ENCODE measurements at regions not wholly inside any gene's neighbourhood (a gene's known extent, or its start where the extent isn't known, plus 50 kb on each side); places are given as distances from the start of the nearest gene placed in this dataset.

- CTCF ChIA-PET, result no interaction called here
- no peaks in the 10 kb centered on the region for H3K27me3 Mint-ChIP-seq (ENCODE audit: low read depth)
- H3K9me3 Mint-ChIP-seq, result 0 out of 2 replicates have a peak, but pooled peaks cover 10% of the 10 kb centered on the region
- H3K4me1 Mint-ChIP-seq, result no peaks in the 10 kb centered on the region
- no peak for TF ChIP-seq SMAD3 (CRISPR knock-in tag; IDR thresholded peaks at IDR 0.05; ENCODE audit: borderline replicate concordance)
- no peak for TF ChIP-seq ATF1 (CRISPR knock-in tag; IDR thresholded peaks at IDR 0.05)
- TF ChIP-seq STAT6 (CRISPR knock-in tag; conservative IDR thresholded peaks at IDR 0.05; ENCODE audit: low read depth), result no peak
- no peak for TF ChIP-seq IRF1 (CRISPR knock-in tag; IDR thresholded peaks at IDR 0.05)
- TF ChIP-seq, protein P1, sequence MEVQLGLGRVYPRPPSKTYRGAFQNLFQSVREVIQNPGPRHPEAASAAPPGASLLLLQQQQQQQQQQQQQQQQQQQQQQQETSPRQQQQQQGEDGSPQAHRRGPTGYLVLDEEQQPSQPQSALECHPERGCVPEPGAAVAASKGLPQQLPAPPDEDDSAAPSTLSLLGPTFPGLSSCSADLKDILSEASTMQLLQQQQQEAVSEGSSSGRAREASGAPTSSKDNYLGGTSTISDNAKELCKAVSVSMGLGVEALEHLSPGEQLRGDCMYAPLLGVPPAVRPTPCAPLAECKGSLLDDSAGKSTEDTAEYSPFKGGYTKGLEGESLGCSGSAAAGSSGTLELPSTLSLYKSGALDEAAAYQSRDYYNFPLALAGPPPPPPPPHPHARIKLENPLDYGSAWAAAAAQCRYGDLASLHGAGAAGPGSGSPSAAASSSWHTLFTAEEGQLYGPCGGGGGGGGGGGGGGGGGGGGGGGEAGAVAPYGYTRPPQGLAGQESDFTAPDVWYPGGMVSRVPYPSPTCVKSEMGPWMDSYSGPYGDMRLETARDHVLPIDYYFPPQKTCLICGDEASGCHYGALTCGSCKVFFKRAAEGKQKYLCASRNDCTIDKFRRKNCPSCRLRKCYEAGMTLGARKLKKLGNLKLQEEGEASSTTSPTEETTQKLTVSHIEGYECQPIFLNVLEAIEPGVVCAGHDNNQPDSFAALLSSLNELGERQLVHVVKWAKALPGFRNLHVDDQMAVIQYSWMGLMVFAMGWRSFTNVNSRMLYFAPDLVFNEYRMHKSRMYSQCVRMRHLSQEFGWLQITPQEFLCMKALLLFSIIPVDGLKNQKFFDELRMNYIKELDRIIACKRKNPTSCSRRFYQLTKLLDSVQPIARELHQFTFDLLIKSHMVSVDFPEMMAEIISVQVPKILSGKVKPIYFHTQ (CRISPR knock-in tag; IDR thresholded peaks at IDR 0.05), result no peak
- no peak for TF ChIP-seq CTCF (IDR thresholded peaks at IDR 0.05)
- TF ChIP-seq JUN (CRISPR knock-in tag; IDR thresholded peaks at IDR 0.05), result no peak
- no peak for TF ChIP-seq ZNF425 (CRISPR knock-in tag; conservative IDR thresholded peaks at IDR 0.05)
- no peak for TF ChIP-seq ELF4 (CRISPR knock-in tag; IDR thresholded peaks at IDR 0.05; ENCODE audit: low read depth)
- TF ChIP-seq JAZF1 (CRISPR knock-in tag; IDR thresholded peaks at IDR 0.05), result no peak
- TF ChIP-seq ERG (CRISPR knock-in tag; IDR thresholded peaks at IDR 0.05), result no peak
- no peak for TF ChIP-seq GRHL2 (CRISPR knock-in tag; IDR thresholded peaks at IDR 0.05; ENCODE audit: insufficient replicate concordance, severe bottlenecking)
- TF ChIP-seq, protein P2, sequence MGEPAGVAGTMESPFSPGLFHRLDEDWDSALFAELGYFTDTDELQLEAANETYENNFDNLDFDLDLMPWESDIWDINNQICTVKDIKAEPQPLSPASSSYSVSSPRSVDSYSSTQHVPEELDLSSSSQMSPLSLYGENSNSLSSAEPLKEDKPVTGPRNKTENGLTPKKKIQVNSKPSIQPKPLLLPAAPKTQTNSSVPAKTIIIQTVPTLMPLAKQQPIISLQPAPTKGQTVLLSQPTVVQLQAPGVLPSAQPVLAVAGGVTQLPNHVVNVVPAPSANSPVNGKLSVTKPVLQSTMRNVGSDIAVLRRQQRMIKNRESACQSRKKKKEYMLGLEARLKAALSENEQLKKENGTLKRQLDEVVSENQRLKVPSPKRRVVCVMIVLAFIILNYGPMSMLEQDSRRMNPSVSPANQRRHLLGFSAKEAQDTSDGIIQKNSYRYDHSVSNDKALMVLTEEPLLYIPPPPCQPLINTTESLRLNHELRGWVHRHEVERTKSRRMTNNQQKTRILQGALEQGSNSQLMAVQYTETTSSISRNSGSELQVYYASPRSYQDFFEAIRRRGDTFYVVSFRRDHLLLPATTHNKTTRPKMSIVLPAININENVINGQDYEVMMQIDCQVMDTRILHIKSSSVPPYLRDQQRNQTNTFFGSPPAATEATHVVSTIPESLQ (CRISPR knock-in tag; IDR thresholded peaks at IDR 0.05), result no peak
- no peak for TF ChIP-seq ZNF219 (CRISPR knock-in tag; IDR thresholded peaks at IDR 0.05; ENCODE audit: borderline replicate concordance)
- TF ChIP-seq, protein P3, sequence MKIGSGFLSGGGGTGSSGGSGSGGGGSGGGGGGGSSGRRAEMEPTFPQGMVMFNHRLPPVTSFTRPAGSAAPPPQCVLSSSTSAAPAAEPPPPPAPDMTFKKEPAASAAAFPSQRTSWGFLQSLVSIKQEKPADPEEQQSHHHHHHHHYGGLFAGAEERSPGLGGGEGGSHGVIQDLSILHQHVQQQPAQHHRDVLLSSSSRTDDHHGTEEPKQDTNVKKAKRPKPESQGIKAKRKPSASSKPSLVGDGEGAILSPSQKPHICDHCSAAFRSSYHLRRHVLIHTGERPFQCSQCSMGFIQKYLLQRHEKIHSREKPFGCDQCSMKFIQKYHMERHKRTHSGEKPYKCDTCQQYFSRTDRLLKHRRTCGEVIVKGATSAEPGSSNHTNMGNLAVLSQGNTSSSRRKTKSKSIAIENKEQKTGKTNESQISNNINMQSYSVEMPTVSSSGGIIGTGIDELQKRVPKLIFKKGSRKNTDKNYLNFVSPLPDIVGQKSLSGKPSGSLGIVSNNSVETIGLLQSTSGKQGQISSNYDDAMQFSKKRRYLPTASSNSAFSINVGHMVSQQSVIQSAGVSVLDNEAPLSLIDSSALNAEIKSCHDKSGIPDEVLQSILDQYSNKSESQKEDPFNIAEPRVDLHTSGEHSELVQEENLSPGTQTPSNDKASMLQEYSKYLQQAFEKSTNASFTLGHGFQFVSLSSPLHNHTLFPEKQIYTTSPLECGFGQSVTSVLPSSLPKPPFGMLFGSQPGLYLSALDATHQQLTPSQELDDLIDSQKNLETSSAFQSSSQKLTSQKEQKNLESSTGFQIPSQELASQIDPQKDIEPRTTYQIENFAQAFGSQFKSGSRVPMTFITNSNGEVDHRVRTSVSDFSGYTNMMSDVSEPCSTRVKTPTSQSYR (CRISPR knock-in tag; IDR thresholded peaks at IDR 0.05), result no peak
- TF ChIP-seq, protein P4, sequence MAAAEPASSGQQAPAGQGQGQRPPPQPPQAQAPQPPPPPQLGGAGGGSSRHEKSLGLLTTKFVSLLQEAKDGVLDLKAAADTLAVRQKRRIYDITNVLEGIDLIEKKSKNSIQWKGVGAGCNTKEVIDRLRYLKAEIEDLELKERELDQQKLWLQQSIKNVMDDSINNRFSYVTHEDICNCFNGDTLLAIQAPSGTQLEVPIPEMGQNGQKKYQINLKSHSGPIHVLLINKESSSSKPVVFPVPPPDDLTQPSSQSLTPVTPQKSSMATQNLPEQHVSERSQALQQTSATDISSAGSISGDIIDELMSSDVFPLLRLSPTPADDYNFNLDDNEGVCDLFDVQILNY (CRISPR knock-in tag; IDR thresholded peaks at IDR 0.05), result no peak
- no peak for TF ChIP-seq ZNF232 (CRISPR knock-in tag; IDR thresholded peaks at IDR 0.05)
- TF ChIP-seq RELA (CRISPR knock-in tag; IDR thresholded peaks at IDR 0.05; ENCODE audit: borderline replicate concordance), result no peak
- TF ChIP-seq HMGA2 (CRISPR knock-in tag; IDR thresholded peaks at IDR 0.05), result no peak
- TF ChIP-seq, protein P5, sequence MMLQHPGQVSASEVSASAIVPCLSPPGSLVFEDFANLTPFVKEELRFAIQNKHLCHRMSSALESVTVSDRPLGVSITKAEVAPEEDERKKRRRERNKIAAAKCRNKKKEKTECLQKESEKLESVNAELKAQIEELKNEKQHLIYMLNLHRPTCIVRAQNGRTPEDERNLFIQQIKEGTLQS (CRISPR knock-in tag; conservative IDR thresholded peaks at IDR 0.05), result no peak
- no peaks in the 10 kb centered on the region for H3K36me3 Mint-ChIP-seq
- H3K4me3 Mint-ChIP-seq, result no peak overlapping the region
- DNase-seq (ENCODE audit: low spot score) (no peak), ATAC-seq (no peak)
- POLR2A ChIA-PET, result no interaction called here
- no peak overlapping the region for H3K27ac Mint-ChIP-seq
These were observed 437.8 kb upstream of the ARRDC3 start for GRCh38 chr5:91820874-91821273.
